DOHH2 (cell line): ENCODE measurements at regions not wholly inside any gene's neighbourhood (a gene's known extent, or its start where the extent isn't known, plus 50 kb on each side); places are given as distances from the start of the nearest gene placed in this dataset.

Experiments
- EZH2phosphoT487 ChIP-seq: fragments of 200-600 bp; sonication (generic); IDR thresholded peaks from 2 replicates; pipeline ENCODE4 v1.6.1; 2017; ENCODE audit warnings: borderline replicate concordance, mild to moderate bottlenecking, antibody characterized with exemption, low read length, moderate library complexity, mixed read lengths
- TF ChIP-seq, protein P1 (sequence below): fragments of 200-600 bp; sonication (generic); IDR thresholded peaks from one replicate; pipeline ENCODE4 v1.5.1; 2014; ENCODE audit warnings: antibody characterized with exemption, mild to moderate bottlenecking, low read depth, low read length; ENCODE audit not compliant: poor library complexity, severe bottlenecking

GRCh38 chr1:73092383-73092782 lies 810.0 kb upstream of the NEGR1 start:
- TF ChIP-seq, protein P1, sequence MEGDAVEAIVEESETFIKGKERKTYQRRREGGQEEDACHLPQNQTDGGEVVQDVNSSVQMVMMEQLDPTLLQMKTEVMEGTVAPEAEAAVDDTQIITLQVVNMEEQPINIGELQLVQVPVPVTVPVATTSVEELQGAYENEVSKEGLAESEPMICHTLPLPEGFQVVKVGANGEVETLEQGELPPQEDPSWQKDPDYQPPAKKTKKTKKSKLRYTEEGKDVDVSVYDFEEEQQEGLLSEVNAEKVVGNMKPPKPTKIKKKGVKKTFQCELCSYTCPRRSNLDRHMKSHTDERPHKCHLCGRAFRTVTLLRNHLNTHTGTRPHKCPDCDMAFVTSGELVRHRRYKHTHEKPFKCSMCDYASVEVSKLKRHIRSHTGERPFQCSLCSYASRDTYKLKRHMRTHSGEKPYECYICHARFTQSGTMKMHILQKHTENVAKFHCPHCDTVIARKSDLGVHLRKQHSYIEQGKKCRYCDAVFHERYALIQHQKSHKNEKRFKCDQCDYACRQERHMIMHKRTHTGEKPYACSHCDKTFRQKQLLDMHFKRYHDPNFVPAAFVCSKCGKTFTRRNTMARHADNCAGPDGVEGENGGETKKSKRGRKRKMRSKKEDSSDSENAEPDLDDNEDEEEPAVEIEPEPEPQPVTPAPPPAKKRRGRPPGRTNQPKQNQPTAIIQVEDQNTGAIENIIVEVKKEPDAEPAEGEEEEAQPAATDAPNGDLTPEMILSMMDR, result no peak
- no peak for TF ChIP-seq EZH2phosphoT487
